HEK293 (cell line): ENCODE measurements at regions not wholly inside any gene's neighbourhood (a gene's known extent, or its start where the extent isn't known, plus 50 kb on each side); places are given as distances from the start of the nearest gene placed in this dataset.
"Not testable (repeated sequence)": the region's sequence is repeated elsewhere in the genome, so short reads cannot be mapped to it uniquely, and the experiment has no call there.

Source experiments
- CTCF ChIA-PET: fragments of 350-600 bp; formaldehyde crosslinking; extraction: SDS; loops from one replicate; lab custom pipeline; 2021; ENCODE audit warnings: antibody characterized with exemption; lab: Yijun Ruan, JAX
- POLR2A ChIA-PET: fragments of 300-600 bp; formaldehyde crosslinking; extraction: SDS; loops from one replicate; lab custom pipeline; 2020; ENCODE audit warnings: antibody characterized with exemption, inconsistent platforms; lab: Yijun Ruan, JAX
- H3K27ac ChIP-seq: fragments of 200-500 bp; sonication (Bioruptor generic); 2 replicates; pipeline ENCODE4 v1.5.1; 2014; ENCODE audit warnings: low read depth, low read length, control low read depth, inconsistent platforms; ENCODE audit errors: extremely low read depth
- H3K36me3 ChIP-seq, 2 experiments: fragments of 200-500 bp in 1 of 2; sonication (Bioruptor generic) in 1 of 2; 1 replicate in 1 of 2; 2 replicates in 1 of 2; pipeline ENCODE4 v1.5.1; 2014 to 2017; ENCODE audit warnings: inconsistent platforms in 2 of 2, low read length in 2 of 2; ENCODE audit not compliant: control insufficient read depth in 2 of 2, insufficient read depth in 1 of 2
- H3K4me1 ChIP-seq: fragments of 200-500 bp; sonication (Bioruptor generic); 2 replicates; pipeline ENCODE4 v1.5.1; 2014; ENCODE audit warnings: mild to moderate bottlenecking, low read length, inconsistent platforms; ENCODE audit not compliant: control insufficient read depth, insufficient read depth
- H3K4me3 ChIP-seq: 2 replicates; pipeline ENCODE4 v1.5.1; 2011; ENCODE audit warnings: low read depth, mild to moderate bottlenecking, control low read depth, low read length, moderate library complexity
- H3K9me3 ChIP-seq: fragments of 200-500 bp; sonication (Bioruptor generic); 2 replicates; pipeline ENCODE4 v1.5.1; 2014; ENCODE audit warnings: low read depth, low read length, inconsistent platforms; ENCODE audit not compliant: control insufficient read depth, insufficient read depth
- ELK4 ChIP-seq: IDR thresholded peaks from 2 replicates; pipeline ENCODE4 v1.6.1; 2011; ENCODE audit warnings: mild to moderate bottlenecking, low read depth, low read length, borderline replicate concordance
- HOXC10 ChIP-seq: sonication (generic); formaldehyde crosslinking; IDR thresholded peaks from 2 replicates; pipeline ENCODE4 v1.8.1; 2023; ENCODE audit warnings: mild to moderate bottlenecking, missing genetic modification reagents
- KLF7 ChIP-seq: fragments of 450-650 bp; formaldehyde crosslinking; IDR thresholded peaks from 2 replicates; pipeline ENCODE4 v1.5.1; 2016; ENCODE audit warnings: missing biosample characterization, missing genetic modification characterization, borderline replicate concordance
- PRDM6 ChIP-seq: fragments of 450-650 bp; formaldehyde crosslinking; IDR thresholded peaks from 2 replicates; pipeline ENCODE4 v1.5.1; 2017; ENCODE audit warnings: missing biosample characterization, missing genetic modification characterization
- SP2 ChIP-seq: fragments of 450-650 bp; formaldehyde crosslinking; IDR thresholded peaks from 2 replicates; pipeline ENCODE4 v1.5.1; 2016; ENCODE audit warnings: missing biosample characterization, missing genetic modification characterization
- TRIM28 ChIP-seq: IDR thresholded peaks from 2 replicates; pipeline ENCODE4 v1.6.1; 2011; ENCODE audit warnings: low read length, control low read depth, borderline replicate concordance
- ZBTB49 ChIP-seq: fragments of 450-650 bp; formaldehyde crosslinking; IDR thresholded peaks from 2 replicates; pipeline ENCODE4 v1.5.1; 2016; ENCODE audit warnings: missing biosample characterization, missing genetic modification characterization, low read depth
- ZFP3 ChIP-seq: fragments of 450-650 bp; formaldehyde crosslinking; IDR thresholded peaks from 2 replicates; pipeline ENCODE4 v1.5.1; 2016; ENCODE audit warnings: low read depth, missing biosample characterization, missing genetic modification characterization
- ZFP41 ChIP-seq: fragments of 450-650 bp; formaldehyde crosslinking; IDR thresholded peaks from 2 replicates; pipeline ENCODE4 v1.5.1; 2016; ENCODE audit warnings: missing biosample characterization, missing genetic modification characterization, borderline replicate concordance
- ZNF133 ChIP-seq: fragments of 450-650 bp; formaldehyde crosslinking; IDR thresholded peaks from 2 replicates; pipeline ENCODE4 v1.5.1; 2016; ENCODE audit warnings: missing biosample characterization, missing genetic modification characterization
- ZNF214 ChIP-seq: fragments of 450-650 bp; formaldehyde crosslinking; IDR thresholded peaks from 2 replicates; pipeline ENCODE4 v1.5.1; 2017; ENCODE audit warnings: missing biosample characterization, mild to moderate bottlenecking, missing genetic modification characterization, borderline replicate concordance
- ZNF239 ChIP-seq: fragments of 450-650 bp; formaldehyde crosslinking; IDR thresholded peaks from 2 replicates; pipeline ENCODE4 v1.5.1; 2016; ENCODE audit warnings: missing biosample characterization, missing genetic modification characterization
- ZNF266 ChIP-seq: fragments of 450-650 bp; formaldehyde crosslinking; IDR thresholded peaks from 2 replicates; pipeline ENCODE4 v1.5.1; 2016; ENCODE audit warnings: missing biosample characterization, missing genetic modification characterization, low read depth
- ZNF37A ChIP-seq: fragments of 450-650 bp; IDR thresholded peaks from 2 replicates; pipeline ENCODE4 v1.5.1; 2018; ENCODE audit warnings: missing biosample characterization, missing genetic modification characterization
- ZNF426 ChIP-seq: fragments of 450-650 bp; formaldehyde crosslinking; IDR thresholded peaks from 2 replicates; pipeline ENCODE4 v1.5.1; 2017; ENCODE audit warnings: missing biosample characterization, missing genetic modification characterization, mild to moderate bottlenecking, inconsistent platforms, moderate library complexity
- ZNF514 ChIP-seq: fragments of 450-650 bp; formaldehyde crosslinking; IDR thresholded peaks from 2 replicates; pipeline ENCODE4 v1.5.1; 2016; ENCODE audit warnings: missing biosample characterization, missing genetic modification characterization
- ZNF529 ChIP-seq: fragments of 450-650 bp; formaldehyde crosslinking; IDR thresholded peaks from 2 replicates; pipeline ENCODE4 v1.5.1; 2017; ENCODE audit warnings: missing genetic modification characterization, missing biosample characterization; ENCODE audit not compliant: insufficient replicate concordance
- ZNF560 ChIP-seq: fragments of 450-650 bp; formaldehyde crosslinking; IDR thresholded peaks from 2 replicates; pipeline ENCODE4 v1.5.1; 2017; ENCODE audit warnings: missing biosample characterization, missing genetic modification characterization, borderline replicate concordance
- ZNF580 ChIP-seq: fragments of 450-650 bp; formaldehyde crosslinking; IDR thresholded peaks from 2 replicates; pipeline ENCODE4 v1.5.1; 2016; ENCODE audit warnings: missing biosample characterization, missing genetic modification characterization
- ZNF596 ChIP-seq: fragments of 450-650 bp; IDR thresholded peaks from 2 replicates; pipeline ENCODE4 v1.5.0; 2018; ENCODE audit warnings: missing biosample characterization, mild to moderate bottlenecking, missing genetic modification characterization, moderate library complexity
- ZNF624 ChIP-seq: fragments of 450-650 bp; formaldehyde crosslinking; IDR thresholded peaks from 2 replicates; pipeline ENCODE4 v1.5.1; 2017; ENCODE audit warnings: missing biosample characterization, missing genetic modification characterization
- ZNF626 ChIP-seq: fragments of 450-650 bp; sonication (Bioruptor Pico); formaldehyde crosslinking; IDR thresholded peaks from 2 replicates; pipeline ENCODE4 v1.5.1; 2018; ENCODE audit warnings: missing biosample characterization, missing genetic modification characterization, inconsistent platforms
- ZNF629 ChIP-seq: fragments of 450-650 bp; formaldehyde crosslinking; IDR thresholded peaks from 2 replicates; pipeline ENCODE4 v1.5.1; 2017; ENCODE audit warnings: missing biosample characterization, missing genetic modification characterization
- ZNF677 ChIP-seq: fragments of 450-650 bp; IDR thresholded peaks from 2 replicates; pipeline ENCODE4 v1.5.0; 2018; ENCODE audit warnings: missing biosample characterization, mild to moderate bottlenecking, missing genetic modification characterization, moderate library complexity
- ZNF76 ChIP-seq: fragments of 450-650 bp; formaldehyde crosslinking; IDR thresholded peaks from 2 replicates; pipeline ENCODE4; 2016; ENCODE audit warnings: low read depth, missing biosample characterization, missing genetic modification characterization, borderline replicate concordance
- ZNF792 ChIP-seq: fragments of 450-650 bp; formaldehyde crosslinking; IDR thresholded peaks from 2 replicates; pipeline ENCODE4 v1.5.1; 2016; ENCODE audit warnings: missing biosample characterization, missing genetic modification characterization
- ZNF843 ChIP-seq: fragments of 450-650 bp; formaldehyde crosslinking; IDR thresholded peaks from 2 replicates; pipeline ENCODE4 v1.5.1; 2016; ENCODE audit warnings: missing biosample characterization, missing genetic modification characterization
- ZSCAN30 ChIP-seq: fragments of 450-650 bp; IDR thresholded peaks from 2 replicates; pipeline ENCODE4 v1.5.1; 2018; ENCODE audit warnings: missing biosample characterization, mild to moderate bottlenecking, missing genetic modification characterization, moderate library complexity
- ZSCAN5A ChIP-seq: fragments of 450-650 bp; formaldehyde crosslinking; IDR thresholded peaks from 2 replicates; pipeline ENCODE4 v1.5.1; 2016; ENCODE audit warnings: missing biosample characterization, missing genetic modification characterization

GRCh38 chr3:26307787-26308186, 314.8 kb upstream of the LRRC3B start (continued):
- TF ChIP-seq ZSCAN5A (tag by site-specific recombination) (no peak), ZNF580 (tag by site-specific recombination) (no peak), ZNF624 (tag by site-specific recombination) (no peak), ZNF426 (tag by site-specific recombination) (no peak), ZNF529 (tag by site-specific recombination) (no peak), ZBTB49 (tag by site-specific recombination) (no peak), ZNF843 (no peak), PRDM6 (no peak), ZNF560 (tag by site-specific recombination) (no peak), ZNF37A (tag by site-specific recombination) (no peak), ZFP3 (tag by site-specific recombination) (no peak), ZNF239 (tag by site-specific recombination) (no peak), ZNF792 (tag by site-specific recombination) (no peak), ZNF629 (tag by site-specific recombination) (no peak)

- ChIA-PET CTCF (no interaction called here), POLR2A (no interaction called here)
- Histone ChIP-seq H3K36me3 (no peaks in the 10 kb centered on the region), H3K27ac (no peak overlapping the region), H3K9me3 (no peaks in the 10 kb centered on the region), H3K4me3 (no peak overlapping the region), H3K4me1 (no peaks in the 10 kb centered on the region)
- TF ChIP-seq ZNF133 (tag by site-specific recombination) (no peak), ZNF624 (tag by site-specific recombination) (no peak), ELK4 (no peak), ZNF76 (no peak), ZNF629 (tag by site-specific recombination) (no peak), ZNF596 (tag by site-specific recombination) (no peak), HOXC10 (CRISPR knock-in tag) (no peak), TRIM28 (no peak), ZNF626 (tag by site-specific recombination) (no peak), ZNF514 (tag by site-specific recombination) (no peak), ZFP41 (tag by site-specific recombination) (no peak), ZNF266 (tag by site-specific recombination) (no peak), ZNF214 (tag by site-specific recombination) (no peak), KLF7 (tag by site-specific recombination) (no peak), SP2 (tag by site-specific recombination) (no peak), ZSCAN30 (tag by site-specific recombination) (no peak), ZNF677 (no peak)
Observed at GRCh38 chr3:26308454-26308853, 314.1 kb upstream of the LRRC3B start.

- H3K27ac ChIP-seq, H3K4me3 ChIP-seq, H3K4me1 ChIP-seq, CTCF ChIA-PET, H3K9me3 ChIP-seq, POLR2A ChIA-PET, H3K36me3 ChIP-seq: not testable (repeated sequence)
Observed at GRCh38 chr3:26309536-26309935, 313.0 kb upstream of the LRRC3B start.
